ENCODE measurements at regions not wholly inside any gene's neighbourhood (a gene's known extent, or its start where the extent isn't known, plus 50 kb on each side); places are given as distances from the start of the nearest gene placed in this dataset.

DNA sequence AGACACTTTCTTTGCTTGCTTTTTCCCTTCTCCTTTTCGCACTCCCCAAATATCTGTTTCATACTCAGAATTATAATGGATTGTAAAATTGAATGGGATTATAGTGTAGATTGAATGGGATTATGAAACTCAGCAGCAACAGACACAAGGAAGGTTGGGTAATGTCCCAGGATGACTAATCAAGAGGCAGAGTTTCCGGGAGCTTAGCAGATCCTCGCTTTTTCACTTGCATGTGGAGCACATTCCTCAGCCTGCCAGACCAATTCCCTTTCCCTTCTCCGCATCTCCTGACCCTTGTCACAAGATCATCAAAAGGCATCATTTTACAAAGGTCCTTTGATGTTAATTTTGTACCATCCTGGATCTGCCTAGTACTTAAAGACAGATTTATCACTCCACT, 55.1 kb upstream of the SLC1A1 start:
- DNase-seq = no peak

DNA sequence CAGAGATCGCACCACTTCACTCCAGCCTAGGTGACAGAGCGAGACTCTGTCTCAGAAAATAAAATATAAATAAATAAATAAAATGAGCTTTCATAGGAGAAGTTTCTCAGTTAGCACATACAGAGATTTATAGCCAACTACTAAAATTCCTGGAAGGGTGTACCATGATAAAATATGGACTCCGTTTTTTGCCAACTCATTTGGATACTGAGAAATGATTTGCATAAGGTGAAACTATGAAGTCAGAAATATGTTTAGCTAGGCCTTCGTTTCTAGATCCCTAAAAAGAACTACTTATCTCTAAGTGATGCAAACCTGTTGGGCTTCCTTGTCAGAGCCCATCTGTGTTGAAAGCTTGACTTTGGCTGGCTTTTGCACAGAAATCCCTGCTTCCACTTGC, 56.9 kb upstream of the SLC1A1 start:
- no peak for DNase-seq

DNA sequence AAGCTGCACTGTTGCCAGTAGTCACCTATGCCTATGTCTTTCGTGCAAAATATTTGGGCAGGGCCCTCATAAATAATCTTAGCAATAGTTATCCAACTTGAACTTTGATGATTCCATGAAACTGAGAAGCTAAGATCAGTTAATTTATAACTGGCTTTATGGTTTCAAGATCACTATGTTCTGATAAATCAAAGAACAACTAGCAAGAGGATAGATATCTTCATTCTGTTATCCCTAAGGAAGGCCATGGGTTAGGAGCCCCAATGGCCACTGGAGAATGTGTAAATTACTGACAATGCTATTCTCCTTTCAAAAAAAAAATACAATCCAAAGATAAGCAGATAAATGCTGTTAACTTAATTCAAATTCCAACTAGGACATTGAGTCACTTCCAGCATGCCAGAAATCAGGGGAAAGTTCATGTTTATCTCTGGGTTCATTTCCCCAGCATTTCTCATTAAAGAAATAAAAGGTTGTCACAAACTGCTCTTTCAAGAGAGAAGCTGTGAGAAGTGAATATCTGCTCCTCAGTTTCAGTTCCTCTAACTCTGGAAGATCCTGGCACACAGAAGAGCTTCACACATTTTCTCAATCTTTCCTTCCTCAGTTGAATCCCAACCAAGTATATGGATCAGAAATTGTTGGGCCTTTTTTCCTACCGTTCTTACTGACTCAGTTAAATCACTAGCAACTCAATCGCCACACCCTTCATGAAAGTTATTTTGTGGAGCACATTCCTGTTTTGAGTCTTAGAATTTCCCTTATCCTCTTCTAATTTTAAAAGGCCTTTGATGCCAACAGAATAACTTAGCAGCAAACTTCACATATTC, 59.6 kb upstream of the SLC1A1 start:
- DNase-seq = no peak

DNA sequence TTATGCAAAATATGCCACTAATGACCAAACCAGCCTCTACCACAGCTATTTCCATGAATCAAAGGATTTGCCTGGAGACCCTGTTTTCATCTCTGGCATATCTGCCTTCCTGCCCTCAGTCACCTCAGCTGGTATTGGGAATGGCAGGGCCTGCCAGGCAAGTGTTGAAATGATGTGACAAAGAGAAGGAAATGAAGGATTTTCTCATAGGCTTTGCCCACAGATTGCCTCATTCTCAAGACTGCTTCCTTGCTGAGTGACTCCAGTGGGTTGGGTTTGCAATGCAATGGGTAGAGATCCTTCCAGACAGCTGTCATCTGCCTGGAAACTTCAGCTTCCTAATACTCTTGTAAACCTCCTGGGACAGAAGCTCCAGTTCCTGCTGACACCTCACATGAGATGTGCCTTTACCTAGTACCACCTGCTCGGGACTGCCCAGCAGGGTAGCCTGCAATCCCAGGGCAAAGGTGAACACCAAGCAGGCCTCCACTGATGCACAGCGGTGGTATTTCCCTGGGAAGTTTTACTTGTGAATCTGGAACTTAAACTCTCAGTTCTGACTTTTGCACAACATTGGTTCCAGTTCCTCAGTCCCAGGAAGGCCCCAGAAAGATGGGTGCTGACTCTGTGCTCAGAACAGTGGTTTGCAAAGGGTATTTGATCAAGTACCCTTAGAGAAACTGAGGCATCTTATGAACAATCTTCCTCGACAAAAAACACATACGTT, 64.8 kb upstream of the SLC1A1 start:
- no peak for DNase-seq

DNA sequence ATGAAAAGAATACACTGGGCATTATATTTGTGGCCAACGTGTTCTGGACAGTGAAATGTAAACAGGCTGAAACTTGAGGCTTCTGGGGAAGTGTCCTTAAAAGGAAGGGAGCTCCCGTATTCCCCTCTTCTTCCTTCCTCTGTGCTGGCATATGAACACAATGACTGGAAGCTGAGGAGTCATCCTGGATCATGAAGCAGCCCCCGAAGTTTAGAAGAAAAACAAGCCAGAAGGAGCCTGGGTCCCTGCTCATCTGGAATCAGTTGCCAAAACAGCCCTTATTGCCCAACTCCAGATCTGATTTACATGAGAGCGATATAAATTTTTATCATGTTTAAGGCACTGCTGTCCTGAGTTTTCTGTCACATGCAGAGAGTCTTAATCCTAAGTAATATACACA, 65.4 kb upstream of the SLC1A1 start:
- DNase-seq = no peak

DNA sequence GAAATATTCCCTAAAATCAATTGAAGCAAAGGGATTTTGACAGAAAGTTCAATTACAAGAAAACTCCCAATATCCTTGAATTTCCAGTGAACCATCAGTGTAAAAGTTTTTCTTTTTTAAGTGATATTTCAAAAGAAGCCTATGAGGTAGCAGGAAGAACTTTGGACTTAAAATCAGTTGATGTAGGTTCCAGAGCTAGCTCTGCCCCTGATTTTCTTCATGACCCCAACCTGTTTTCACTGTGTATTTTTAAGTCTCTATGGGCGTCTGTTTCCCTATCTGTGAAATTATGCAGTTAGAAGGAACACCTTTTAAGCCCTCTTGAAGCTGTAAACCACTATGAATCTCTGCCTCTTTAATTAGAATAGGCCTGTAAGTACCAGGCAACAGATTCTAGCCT, 66.2 kb upstream of the SLC1A1 start:
- DNase-seq = no peak

DNA sequence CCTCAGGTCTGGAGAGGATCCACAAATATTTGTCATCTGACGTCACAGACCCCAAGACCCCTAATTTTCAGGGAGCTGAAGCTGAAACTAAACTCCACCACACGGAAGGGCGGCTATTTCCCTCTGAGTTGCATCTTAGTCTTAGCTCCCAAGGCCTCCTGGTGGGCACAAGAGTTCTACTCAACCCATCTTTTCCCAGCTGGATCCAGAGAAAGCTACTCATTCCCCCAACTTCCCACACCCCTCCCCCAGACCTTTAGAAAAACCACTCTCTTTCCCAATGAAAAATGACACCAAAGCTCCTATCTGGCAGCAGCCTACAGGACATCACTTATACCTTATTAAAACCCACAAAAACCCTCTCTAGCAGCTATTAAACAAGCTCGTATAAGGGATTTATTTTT, 67.1 kb upstream of the SLC1A1 start:
- DNase-seq = no peak

DNA sequence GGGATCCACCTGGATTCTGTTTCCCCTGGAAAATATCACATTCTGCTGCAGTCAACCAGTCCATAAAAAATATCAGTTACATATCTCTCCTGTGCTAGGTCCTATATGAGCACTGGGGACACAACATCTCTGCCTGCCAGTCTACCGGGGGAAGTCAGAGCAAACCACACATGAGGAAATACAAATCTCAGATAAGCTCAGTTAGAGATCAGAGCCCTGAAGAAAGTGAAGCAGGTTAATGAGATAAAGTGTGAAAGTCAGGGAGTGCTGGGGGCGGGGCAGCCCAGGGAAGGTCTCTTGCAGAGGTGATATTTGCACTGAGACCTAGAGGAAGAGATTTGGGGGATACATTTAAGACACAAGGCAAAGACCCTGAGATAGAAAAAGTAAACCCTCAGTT, 67.8 kb upstream of the SLC1A1 start:
- no peak for DNase-seq

DNA sequence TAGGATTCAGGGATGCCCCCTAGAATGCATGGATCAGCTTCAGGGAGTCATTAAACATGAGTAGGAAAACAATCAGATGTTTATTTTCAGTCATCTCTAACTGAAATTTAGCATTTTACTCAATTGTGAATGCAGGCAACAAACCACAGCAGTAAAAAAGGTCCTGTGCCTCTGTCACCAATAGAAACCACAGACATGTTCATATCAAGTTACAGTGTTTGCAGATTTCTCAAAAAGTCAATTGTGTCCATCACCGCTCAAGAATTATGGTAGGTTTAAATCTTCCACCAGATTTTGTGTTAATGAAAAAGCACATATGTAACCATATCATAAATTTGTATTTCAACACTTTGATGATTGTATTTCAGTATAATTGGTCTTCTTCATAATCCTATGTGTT, 68.4 kb upstream of the SLC1A1 start:
- no peak for DNase-seq

DNA sequence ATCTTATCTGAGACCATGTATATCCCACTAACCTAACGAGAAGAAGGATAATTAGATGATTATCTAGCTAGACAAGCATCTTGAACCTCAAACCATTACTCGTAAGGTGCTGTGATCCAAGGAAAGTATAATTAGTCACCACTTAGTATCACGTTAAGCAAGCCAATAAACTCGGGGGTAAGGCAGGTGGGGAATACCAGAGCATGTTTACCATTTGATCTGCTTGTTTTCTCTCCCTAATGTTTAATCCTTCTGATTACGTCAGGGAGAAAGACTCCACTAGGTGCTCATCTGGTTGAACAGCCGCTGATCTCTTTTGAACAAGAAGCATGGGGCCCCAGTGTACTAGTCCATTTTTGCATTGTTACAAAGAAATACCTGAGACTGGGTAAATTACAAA, 69.9 kb upstream of the SLC1A1 start:
- DNase-seq = no peak

DNA sequence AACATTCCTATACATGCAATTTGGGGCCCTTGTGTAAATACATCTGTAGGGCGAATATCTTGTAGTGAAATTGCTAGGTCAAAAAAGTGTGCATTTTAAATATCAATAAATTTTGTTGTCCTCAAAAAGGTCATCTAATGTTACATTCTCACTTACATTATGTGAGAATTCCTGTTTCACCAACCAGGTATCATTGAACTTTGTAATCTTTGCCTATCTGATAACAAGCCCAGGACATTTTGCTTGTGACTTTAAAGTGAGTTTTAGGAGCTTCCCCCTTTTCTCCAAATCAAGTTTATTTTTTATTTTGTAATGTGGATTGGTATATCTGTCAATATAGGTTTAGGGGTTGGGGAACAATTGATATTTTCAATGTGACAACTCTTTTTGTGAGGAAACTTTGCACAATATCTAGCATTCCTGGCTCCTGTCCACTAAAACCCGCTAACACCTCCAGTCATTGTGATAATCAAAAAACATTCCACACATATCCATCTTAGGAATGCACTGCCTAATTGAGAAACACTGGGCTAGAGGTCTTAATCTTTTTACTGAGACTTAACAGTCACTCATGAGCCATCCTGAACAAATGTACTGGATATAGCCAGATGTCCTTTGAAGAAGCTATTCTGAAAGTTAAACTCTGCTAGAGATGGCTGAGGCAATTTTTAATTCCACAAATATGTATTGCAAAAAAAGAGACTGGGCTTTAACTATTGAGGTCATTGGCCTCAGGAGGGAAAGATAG, 72.5 kb upstream of the SLC1A1 start:
- DNase-seq = no peak

DNA sequence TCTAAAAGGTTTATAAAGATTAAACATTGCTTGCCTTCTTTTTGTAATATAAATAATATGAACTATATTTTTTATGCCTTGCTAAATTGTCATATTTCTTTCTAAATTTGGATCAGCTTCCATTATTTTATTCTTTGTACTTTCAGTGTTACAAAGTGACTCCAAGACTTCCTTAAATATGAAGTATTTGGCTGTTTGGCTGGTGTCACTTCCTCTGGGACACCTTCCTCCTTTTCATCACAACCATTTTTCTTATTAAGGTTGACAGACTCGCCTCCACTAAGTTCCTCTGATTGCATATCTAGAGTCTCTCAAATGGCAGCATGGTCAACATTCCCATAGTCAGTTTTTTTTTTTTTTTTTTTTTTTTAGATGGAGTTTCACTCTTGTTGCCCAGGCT, 73.8 kb upstream of the SLC1A1 start:
- no peak for DNase-seq

DNA sequence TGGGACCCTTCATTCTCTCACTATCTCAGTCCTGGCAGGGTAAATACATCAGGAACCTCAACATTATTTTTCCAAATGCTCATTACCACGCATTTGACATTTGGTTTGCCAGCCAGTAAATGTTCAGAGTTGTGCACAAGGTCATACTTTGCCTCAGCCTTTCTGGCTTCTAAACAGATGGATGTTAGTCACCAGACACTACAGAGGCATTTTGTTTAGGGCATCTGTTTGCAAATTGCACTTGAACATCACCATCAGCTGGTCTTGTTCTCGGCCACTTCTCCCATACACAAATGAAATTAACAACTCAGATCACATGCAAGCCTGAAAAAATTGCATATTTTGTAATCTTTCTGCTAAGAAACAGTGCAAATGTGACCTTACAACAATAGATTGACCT, 75.0 kb upstream of the SLC1A1 start:
- no peak for DNase-seq

DNA sequence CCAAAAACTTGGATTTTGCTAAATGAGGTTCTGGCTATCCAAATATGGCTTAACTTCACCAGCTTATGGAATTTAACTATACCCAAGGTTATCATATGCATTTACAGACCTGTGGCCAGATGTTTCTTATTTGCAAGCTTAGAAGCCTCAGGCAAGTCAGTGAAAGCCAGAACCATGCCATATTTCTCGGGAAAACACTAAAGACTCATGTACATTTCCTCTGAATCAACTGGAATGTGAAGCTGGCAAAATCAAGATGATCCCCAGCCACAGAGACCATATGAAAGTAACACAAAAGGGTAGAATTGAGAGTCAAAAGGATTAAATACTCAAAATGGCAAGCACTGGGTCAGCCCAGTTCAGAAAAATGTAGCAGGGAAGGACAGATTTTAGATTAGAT, 76.4 kb upstream of the SLC1A1 start:
- DNase-seq = no peak

DNA sequence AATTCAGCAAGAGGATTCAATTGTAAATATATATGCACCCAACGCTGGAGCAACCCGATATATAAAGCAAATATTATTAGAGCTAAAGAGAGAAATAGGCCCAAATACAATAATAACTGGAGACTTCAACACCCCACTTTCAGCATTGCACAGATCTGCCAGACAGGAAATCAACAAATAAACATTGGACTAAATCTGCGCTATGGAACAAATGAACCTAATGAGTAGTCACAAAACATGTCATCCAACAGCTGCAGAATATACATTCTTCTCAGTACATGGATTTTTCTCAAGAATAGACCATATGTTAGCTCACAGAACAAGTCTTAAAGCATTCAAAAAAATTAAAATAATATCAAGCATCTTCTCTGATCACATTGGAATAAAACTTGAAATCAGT, 86.1 kb upstream of the SLC1A1 start:
- no peak for DNase-seq

DNA sequence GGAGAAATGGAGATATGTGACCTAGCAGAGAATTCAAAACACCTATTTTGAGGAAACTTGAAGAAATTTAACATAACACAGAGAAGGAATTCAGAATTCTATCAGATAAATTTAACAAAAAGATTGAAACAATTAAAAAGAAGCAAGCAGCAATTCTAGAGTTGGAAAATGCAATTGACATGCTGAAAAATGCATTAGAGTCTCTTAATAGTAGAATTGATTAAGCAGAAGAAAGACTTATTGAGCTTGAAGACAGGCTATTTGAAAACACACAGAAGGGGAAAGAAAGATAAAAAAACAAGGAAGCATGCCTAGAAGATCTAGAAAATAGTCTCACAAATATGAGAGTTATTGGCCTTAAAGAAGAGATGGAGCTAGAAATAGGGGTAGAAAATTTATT, 87.8 kb upstream of the SLC1A1 start:
- no peak for DNase-seq

DNA sequence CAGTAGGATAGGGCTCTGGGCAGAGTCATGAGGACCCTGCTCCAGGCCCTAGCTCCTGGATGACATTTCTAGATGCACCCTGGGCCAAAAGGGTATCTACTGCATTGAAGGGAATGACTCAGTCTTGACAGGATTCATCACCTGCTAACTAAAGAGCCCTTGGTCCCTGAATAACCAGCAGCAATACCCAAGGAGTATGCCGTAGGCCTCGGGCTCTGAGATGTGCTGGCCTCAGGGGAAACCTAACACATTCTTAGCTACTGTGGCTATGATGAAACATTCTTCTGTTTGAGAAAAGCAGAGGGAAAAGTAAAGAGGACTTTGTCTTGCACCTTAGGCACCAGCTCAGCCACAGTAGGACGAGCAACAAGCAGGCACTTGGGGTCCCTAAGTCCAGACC, 89.5 kb upstream of the SLC1A1 start:
- DNase-seq = no peak

DNA sequence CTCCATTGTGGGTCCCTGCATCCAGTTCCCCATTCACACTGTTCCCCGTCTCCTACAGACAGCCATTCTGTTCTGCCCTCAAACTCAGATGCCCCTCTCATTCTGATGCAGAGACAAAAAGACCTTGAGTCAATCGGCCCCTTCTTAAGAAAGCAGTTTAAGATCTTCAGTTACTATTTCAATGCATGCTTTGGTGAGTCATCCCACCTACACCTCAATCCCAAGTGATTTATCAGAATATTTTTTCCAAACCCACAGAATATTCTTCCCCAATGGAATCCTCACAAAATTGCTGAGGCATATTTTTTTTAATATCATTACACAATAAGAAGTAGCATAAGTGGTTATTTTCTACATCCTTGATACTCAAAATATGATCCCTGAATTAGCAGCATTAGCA, 92.4 kb upstream of the SLC1A1 start:
- DNase-seq = no peak

DNA sequence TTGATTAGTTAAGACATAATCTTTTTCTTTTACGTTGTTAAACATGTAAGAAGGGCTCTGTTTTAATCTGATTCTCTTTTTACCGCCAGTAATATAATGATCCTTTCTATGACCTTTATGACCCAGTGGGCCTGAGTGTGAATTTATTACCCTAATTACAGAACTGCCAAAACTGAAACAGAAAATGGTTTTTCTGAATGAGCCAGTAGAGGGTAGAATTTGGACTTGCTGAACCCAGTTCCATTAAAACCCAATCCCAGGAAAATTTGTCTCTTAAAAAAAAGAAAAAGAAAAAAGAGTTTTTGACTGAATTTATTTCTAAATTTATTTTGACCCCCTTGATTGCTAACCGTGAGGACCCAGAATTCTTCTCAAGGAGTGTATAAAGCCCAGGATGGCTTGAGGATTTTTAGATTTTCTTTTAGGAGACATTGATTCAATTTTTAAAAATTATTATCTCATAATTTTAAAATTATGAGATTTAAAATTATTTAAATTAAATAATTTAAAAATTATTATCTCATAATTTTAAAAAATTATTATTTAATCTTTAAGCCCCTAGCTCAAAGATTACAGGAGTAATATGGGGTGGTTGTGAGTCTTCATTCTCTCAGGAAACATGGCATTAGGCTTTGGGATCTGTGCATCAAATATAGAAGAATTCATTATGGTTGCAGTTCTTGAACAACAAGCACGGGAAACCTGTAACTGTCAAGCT, 94.1 kb upstream of the GLIS3 start:
- DNase-seq = no peak

DNA sequence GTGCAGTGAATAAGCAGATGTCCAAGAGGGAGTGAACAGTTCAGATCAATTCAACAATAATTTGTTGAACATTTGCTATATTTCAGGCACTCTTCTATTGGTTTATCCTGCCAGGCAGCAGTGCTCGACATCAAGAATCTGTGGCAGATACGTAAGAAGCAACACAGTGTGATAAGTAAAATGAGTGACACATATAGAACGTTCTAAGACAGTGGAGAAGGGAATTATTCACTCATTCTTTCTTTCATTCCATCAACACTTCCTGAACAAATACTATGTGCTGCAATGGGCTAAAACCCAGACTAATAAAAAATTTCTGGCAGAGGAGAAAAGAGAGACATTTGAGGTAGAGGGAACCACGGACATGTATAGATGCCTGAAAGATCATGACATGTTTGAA, 89.9 kb upstream of the GLIS3 start:
- DNase-seq = no peak

DNA sequence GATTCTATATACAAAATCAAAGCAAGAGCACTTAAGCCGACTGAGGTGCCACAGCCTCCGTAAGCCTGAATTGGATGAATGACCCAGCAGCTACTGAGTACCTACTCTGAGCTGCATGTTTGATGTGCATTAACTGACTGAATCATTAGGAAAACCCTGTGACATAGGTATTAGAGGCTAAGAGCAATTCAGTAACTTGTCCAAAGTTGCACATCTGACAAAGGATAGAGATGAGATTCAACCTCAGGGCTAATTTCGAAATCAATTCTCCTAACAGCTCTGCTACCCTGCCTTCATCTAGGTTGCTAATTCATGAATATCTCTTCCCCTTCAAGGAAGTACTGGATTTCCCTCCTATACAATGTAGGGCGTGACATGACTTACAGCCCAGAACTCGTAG, 89.1 kb upstream of the GLIS3 start:
- no peak for DNase-seq

DNA sequence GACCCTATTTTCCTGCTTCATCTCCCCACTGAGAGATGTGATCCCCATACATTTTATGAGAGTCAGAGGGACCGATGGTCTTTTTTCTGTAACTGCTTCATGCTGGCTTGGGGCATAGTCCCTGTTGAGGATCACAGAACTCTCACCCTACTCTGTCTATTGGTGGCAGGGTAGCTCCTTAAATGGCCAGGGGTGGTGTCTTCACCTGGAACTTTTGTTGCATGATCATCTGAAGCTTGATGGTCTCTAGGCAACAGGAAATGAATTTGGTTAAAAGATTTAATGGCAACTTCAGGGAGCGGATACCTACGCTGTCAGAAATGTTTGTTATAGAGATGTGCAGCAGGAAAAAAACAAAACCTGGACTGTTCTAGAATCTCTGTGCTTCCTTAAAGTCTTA, 87.0 kb upstream of the GLIS3 start:
- DNase-seq = no peak

DNA sequence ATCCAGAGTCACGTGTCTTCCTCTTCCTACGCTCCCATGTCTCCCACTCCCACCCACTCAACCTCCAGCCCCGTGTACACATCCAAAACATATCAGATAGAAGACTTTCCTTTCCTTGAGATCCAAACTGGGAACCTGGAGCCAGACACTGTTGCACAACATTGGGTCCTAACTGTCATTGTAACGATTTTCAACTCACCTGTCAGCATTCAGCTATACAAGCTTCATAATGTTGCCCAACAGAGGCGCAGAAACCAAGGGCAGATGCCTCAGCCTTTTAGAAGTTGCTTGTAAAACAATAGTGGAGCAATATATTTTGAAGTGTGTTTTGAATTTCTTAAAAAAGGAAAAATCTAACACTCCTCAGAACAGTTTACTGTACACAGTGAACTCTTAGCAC, 84.9 kb upstream of the GLIS3 start:
- DNase-seq = no peak

All from central memory CD4-positive, alpha-beta T cell (primary cell).